IMR-90 (cell line): ENCODE measurements at regions not wholly inside any gene's neighbourhood (a gene's known extent, or its start where the extent isn't known, plus 50 kb on each side); places are given as distances from the start of the nearest gene placed in this dataset.

Experiments
- CEBPB ChIP-seq: IDR thresholded peaks from 2 replicates; pipeline ENCODE4 v1.6.1; 2012; ENCODE audit warnings: low read depth, low read length, improper control_type of control experiment
- MXI1 ChIP-seq: IDR thresholded peaks from 2 replicates; pipeline ENCODE4 v1.6.1; 2012; ENCODE audit warnings: low read depth, mild to moderate bottlenecking, low read length, moderate library complexity, borderline replicate concordance
- POLR2A ChIP-seq: IDR thresholded peaks from 2 replicates; pipeline ENCODE4 v1.6.1; 2012; ENCODE audit warnings: mild to moderate bottlenecking, low read depth, low read length
- RAD21 ChIP-seq: IDR thresholded peaks from 2 replicates; pipeline ENCODE4 v1.6.1; 2012; ENCODE audit warnings: low read length, improper control_type of control experiment
- RFX5 ChIP-seq: IDR thresholded peaks from 2 replicates; pipeline ENCODE4 v1.8.0; 2012; ENCODE audit warnings: low read depth, mild to moderate bottlenecking, low read length, moderate library complexity
- TF ChIP-seq, protein P1 (sequence below): conservative IDR thresholded peaks from 2 replicates; pipeline ENCODE4 v1.5.1; 2012; ENCODE audit warnings: mild to moderate bottlenecking, low read depth, low read length, improper control_type of control experiment
- TF ChIP-seq, protein P2 (sequence below): fragments of 150-350 bp; IDR thresholded peaks from 2 replicates; pipeline ENCODE4 v1.6.1; 2017; ENCODE audit warnings: mild to moderate bottlenecking, antibody characterized with exemption, low read length, low read depth

DNA sequence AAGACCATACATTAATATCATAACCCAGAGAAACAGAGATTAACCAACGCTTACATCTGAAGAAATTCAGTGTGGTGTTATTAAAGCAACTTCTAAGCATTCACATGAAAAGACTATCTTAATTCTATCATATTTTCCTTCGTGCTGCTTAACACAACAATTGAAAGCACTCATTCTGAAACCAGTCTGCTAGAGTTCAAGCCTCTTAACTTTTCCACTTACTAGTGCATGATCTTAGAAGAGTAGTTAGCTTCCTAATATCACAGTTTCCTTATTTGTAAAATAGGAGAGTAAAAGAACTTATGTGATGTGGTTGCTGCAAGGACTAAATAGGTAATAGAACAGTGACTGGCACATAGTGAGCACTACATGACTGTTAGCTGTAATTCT, 379.3 kb downstream of the TRIM36 start:
- TF ChIP-seq, protein P1, sequence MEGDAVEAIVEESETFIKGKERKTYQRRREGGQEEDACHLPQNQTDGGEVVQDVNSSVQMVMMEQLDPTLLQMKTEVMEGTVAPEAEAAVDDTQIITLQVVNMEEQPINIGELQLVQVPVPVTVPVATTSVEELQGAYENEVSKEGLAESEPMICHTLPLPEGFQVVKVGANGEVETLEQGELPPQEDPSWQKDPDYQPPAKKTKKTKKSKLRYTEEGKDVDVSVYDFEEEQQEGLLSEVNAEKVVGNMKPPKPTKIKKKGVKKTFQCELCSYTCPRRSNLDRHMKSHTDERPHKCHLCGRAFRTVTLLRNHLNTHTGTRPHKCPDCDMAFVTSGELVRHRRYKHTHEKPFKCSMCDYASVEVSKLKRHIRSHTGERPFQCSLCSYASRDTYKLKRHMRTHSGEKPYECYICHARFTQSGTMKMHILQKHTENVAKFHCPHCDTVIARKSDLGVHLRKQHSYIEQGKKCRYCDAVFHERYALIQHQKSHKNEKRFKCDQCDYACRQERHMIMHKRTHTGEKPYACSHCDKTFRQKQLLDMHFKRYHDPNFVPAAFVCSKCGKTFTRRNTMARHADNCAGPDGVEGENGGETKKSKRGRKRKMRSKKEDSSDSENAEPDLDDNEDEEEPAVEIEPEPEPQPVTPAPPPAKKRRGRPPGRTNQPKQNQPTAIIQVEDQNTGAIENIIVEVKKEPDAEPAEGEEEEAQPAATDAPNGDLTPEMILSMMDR: no peak
- no peak for TF ChIP-seq RAD21
- TF ChIP-seq RFX5: no peak
- no peak for TF ChIP-seq POLR2A
- TF ChIP-seq CEBPB: no peak
- TF ChIP-seq, protein P2, sequence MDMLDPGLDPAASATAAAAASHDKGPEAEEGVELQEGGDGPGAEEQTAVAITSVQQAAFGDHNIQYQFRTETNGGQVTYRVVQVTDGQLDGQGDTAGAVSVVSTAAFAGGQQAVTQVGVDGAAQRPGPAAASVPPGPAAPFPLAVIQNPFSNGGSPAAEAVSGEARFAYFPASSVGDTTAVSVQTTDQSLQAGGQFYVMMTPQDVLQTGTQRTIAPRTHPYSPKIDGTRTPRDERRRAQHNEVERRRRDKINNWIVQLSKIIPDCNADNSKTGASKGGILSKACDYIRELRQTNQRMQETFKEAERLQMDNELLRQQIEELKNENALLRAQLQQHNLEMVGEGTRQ: no peak
- TF ChIP-seq MXI1: no peak
